AML-193 (cell line): ENCODE measurements at regions not wholly inside any gene's neighbourhood (a gene's known extent, or its start where the extent isn't known, plus 50 kb on each side); places are given as distances from the start of the nearest gene placed in this dataset.

Experiments used
- DNase-seq, 2 experiments: peaks; one replicate each; lab custom pipeline; 2025; lab: John Stamatoyannopoulos, UW

DNA sequence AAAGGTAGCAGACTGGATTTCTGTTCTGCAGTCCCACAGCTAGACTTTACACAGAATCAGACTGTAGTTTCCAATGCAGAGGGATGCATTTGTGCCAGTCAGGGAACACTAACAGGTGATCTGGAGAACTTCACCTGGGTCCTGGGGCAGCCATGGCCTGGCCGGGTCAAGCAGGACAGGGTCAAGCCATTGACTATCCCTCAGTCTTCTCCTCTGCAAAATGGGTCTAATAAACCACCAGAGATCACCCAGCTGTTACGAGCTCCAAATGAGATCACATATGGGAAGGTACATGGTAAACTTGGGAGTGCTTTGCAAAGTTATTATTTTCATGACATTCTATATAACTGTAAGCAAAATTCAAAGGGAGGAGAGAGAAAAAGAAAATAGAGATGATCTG is 294.1 kb downstream of the CDCA7 start:
- DNase-seq: no peak

DNA sequence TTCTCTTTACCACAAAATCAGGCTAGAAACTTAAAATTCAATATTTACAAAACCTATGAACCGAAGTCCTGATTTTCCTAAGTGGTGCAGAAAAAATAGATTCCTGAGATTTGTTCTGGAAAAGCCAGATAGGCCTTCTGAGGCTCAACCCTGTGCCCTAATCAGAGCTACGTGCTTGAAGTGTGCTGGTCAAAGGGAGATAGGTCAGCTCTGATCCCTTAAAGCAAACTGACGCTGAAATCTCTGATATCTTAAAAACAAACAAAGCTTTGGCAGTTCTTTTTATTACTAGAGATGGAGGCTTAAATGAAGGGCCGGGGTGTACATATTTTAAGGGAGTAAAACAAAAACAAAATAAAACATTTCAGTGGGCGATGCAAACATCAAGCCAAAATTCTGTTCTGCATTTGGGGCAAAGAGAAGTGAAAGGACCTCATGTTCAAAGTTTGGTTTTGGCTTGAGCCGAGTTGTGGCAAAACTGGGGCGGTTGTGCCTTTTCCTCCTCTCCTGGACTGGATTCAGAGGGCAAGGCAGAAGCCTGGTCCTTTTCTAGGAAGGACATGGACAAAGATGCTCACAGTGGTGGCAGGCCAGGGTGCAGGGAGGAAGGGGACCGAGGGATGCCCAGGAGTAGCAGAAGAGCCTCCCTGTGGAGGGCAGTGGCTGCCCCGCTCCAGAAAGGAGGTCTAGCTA is 295.0 kb downstream of the CDCA7 start:
- DNase-seq: no peak

DNA sequence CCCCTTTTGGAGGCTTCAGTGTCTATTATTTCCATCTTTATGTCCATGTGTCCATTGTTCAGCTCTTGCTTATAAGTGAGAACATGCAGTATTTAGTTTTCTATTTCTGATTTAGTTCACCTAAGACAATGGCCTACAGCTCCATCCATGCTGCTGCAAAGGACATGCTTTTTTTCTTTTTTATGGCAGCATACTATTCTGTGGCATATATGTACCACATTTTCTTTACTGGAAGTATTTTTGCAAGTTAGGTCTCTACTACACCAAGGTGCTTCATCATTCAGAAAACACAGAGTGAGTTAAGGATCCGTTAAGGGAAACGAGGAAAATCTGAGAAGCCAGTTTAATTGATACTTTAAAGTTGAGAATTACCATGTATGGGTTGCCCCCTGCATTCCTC is 297.2 kb downstream of the CDCA7 start:
- DNase-seq: no peak

DNA sequence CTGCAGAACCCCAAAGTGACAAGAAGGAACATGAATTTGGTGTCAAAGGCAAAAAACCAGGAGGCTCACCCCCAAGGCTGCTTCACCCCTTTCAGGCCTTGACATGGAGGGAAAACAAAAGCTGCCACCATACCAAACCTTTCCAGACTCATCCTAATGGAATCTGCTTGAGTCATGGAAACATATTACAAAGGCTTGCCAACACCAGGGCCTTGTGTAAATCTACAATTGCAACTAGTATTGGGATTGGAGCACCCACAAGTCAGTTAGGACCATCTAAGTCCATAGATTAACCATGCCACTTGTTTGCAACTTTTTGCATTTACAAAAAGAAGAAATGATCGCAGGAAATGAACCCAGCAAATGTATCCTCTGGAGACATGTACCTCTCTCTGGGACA is 297.6 kb downstream of the CDCA7 start:
- no peak for DNase-seq

DNA sequence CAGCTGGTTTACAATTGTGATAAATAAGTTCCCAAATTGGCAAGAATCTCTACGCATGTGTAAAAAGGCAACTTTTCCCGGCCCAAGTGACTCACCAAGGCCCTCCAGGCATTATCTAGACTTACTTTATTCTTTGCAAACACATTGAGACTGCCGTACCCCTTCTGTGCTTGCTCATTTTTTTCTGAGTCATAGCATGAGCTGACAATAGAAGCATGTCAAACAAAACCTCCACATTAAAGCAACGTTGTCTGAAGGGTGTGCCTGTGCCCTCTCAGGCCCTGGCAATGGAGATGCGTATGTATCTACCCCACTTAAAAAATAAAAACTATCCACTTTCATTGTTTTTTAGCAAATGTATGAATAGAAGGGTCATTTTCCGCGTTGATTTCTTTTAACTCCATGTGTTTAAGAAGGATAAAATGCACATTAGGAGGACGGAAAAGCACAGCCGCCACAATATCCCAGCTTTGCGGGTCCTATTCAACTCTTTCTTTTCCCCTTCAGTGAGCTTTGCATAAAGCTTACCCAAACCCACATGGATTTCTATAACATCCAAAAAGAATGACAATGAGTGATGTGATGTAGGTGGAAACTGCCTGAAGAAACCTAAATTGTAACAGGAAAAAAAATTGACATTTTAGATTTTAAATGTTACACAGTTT is 298.2 kb downstream of the CDCA7 start:
- no peak for DNase-seq

DNA sequence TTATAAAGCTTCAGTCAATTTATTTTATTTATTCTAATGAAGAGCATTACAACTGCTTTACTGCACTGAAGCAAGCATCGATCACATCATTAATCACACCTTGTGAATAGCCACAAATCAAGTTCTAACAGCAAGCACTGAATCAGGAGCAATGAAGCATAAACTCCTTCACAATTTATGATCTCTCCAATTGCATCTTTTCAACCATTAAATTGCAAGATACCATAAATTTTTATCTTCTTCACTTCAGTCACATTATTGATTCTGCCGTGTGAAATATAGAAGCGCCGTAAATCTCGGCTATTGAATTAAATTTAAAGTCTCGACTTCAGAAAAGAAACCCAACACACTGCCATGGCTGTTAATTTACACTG is 298.7 kb downstream of the CDCA7 start:
- DNase-seq: no peak

DNA sequence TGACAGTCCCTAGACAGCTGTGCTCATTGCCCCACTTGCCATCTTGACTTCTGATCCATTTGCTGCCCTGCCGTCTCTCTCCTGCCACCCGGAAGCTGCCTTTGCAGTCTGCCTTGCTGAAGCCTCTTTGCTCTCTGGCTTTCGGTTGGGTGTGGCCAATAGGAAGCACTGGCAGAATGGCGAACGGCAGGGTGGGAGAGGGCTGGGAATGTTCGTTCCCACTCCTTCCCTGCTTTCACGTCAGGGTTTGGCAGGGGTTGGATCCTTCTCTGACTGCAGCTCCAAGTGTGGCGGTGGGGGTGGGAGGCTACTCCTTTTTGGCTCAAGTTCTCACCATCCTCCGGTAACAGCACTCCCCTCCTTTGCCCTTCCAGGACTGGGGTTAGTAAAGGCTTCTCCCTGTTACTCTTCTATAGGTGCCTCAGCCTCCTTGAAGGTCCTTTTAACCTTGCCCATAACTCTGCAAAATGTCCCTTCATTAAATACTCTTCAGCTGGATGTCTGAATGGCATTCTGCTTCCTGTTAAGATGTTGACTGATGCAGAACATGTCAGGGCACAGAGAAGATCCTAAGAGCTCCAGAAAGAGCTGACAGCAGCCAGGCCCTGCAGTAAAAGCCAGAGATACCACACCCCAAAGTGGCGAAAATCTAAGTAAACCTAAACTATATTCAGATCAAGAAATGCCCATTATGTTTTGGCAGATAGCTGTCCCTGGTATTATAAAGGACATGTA is 299.7 kb downstream of the CDCA7 start:
- DNase-seq: no peak

DNA sequence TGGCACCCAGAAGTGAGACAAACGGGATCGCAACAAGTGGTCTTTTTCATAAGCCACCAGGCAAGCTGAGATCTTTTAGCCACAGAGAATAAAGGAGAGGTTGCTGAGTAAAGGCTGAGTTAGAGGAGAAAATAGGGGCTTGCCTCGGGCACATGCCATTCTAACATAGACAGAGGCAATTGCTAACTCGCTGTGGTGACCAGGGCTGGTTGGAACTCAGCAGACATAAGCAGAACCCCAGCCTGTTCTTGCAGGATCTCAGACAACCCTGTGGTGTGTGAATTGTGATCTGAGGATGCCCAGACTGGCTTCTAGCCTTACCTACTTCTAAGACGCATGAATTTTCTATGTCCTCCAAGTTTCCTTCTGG is 300.2 kb downstream of the CDCA7 start:
- no peak for DNase-seq

DNA sequence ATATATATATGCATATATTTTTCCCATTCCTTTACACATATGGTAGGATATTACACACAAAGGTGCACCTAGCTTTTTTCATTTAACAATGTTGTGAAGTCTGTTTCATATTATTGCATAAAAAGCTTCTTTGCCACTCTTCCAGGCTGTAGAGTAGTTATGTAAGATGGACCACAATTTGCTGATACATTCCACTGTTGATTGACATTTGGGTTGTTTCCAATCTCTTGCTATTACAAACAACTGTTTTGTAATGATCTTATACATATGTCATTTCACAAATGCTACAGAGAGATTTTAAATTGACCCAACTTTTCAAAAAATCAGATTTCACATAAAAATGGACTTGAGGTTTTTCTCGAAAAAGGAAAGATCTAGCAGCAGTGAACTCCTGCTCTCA is 301.4 kb downstream of the CDCA7 start:
- no peak for DNase-seq

DNA sequence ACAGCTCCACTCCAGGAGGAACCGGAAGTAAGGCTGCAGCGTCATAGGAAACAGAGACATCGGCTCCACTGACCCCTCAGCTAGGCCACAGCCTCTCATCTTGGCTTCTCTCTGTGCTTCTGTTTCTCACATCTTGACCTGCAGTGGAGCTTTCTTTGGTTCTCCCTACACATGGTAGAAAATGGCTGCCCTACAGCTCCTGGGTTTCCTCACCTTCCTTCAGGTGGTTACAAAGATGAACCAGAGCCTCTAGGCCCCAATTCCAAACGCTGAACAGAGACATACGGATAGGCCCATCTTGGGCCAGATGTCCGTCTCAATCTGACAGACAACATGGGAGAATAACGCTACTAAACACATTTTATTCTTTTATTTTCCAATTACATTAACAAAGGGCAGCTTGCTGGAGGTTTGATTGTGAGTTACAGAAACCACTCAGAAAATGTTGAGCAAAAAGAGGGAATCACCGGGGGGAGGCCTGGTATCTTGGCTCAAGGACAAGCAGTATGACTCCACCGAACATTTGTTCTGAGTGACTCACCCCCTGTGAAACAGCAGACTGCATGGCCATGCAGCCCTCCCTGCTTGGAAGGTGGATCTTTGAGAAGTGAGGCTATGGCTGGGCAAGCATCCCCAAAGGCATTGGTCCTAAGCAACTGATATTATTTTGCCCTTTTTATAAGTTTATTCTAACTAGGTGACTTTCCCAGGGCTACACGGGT is 303.5 kb downstream of the CDCA7 start:
- DNase-seq: no peak

DNA sequence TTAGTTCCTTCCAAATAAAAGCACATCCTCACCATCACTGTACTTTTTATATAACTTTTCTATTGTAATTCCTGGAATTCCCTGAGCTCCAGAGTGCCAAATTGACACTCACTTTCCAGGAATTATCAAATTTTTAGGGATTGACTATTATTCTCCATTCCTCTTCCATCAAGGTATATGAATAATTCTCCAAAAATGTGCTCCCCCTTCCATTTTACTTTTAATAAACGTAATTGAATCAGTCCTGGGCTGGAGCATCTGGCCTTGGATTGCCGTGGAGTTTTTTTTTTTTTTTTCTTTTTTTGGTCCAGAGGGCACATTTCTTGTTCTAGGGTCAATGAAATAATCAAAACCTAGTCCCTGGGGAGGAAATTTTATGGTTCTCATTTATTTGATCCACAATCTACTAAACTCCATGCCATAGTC is 304.3 kb downstream of the CDCA7 start:
- no peak for DNase-seq

DNA sequence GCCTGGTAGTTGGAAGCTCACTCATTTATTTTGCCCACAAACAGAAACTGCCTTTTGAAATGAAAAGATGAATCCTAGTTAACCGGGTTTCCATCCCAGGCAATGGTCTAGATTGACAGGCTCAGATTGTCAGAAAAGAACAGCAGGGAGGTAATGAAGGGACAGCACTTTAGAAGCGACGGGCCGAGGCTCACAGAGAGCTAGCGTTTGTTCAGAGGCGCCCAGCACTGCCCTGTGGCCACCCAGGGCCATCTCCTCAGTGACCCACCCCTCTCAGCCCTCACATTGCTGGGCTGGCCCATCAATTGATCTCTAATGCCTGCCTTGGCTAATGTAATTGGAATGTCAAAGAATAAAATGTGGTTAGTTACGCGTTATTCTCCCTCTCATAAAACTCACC is 304.8 kb downstream of the CDCA7 start:
- DNase-seq: no peak

DNA sequence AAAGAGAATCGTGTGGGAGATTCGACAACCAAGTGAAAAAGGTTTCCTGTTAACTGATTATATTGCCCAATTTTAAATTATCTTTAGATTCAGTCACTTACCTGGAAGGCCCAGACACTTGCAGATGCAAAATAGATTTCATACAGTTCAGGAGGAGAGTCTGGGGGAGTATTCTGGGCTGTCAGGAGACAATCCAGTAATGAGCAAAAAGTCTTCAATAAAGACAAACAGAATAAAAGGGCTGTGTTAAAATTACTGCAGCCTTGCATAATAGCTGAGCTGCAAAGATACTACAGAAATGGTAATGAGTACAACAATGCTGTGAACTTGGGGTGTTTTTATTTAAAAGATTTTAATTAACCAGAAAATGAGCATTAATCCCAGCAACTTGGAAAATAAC is 303.6 kb downstream of the SP3 start:
- DNase-seq: no peak

DNA sequence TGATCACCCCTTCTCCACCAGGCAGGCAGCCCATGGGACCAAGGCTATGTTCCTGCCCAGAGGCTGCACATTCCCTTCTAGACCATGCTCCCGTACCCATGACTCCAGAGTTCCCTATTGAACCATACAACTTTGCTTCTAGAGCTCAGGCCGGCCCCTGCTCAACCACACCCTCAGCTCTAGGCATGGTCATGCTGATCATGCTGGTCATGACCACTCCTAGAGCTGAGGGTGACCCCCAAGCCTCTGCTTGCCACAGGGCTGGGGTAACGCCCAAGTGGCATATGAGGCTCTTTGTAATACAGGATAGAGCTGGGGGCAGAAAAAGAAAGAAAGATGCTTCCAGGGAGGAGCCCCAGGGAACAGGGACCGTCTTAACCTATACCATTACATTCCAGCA is 301.8 kb downstream of the SP3 start:
- DNase-seq: no peak

DNA sequence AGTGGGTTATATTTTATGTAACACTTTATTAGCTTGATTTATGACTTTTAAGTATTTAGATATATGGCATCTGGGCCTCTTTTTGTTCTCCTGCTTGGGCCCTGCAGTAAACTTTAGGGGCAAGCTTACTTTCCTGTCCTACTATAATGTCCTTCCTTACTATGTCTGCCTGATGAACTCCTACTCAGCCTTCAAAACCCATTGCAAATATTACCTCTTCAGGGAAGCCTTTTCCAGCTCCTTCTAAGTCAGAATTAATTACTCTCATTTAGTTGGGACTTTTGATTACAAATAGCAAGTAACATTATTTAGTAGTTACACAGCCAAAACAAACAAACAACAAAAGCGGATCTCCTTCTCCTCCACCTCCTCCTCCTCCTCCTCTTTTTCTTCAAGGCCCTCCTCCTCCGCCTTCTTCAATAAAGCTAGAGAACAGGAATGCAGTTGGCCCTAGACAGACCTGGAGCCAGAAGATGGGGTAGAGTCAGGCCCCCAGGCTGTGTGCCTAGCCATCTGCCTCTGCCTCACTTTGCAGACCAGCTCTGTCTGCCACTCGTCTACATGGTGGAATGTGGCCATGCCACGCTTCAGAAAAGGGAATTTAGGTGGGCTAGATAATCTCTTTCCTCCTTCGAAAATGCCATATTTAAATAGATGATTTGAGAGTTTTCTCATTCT is 301.2 kb downstream of the SP3 start:
- DNase-seq: no peak

DNA sequence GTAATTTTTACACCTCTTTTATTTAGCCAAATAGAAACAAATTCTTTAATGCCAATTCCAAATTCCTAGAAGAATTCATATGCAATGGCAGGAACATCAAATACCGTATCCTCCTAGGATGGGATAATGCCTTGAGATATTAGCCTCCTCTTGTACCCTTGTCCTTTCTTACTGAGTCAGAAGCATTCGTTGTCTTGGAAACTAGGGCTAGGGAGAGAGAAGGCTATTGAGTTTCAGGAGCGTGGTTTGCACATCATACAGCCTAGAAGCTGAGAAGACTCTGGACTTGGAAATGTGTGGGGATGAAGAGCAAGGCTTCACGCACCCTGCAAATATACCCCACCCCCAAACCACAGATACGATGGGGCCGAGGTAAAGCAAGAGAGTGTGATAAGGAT is 300.7 kb downstream of the SP3 start:
- DNase-seq: no peak

DNA sequence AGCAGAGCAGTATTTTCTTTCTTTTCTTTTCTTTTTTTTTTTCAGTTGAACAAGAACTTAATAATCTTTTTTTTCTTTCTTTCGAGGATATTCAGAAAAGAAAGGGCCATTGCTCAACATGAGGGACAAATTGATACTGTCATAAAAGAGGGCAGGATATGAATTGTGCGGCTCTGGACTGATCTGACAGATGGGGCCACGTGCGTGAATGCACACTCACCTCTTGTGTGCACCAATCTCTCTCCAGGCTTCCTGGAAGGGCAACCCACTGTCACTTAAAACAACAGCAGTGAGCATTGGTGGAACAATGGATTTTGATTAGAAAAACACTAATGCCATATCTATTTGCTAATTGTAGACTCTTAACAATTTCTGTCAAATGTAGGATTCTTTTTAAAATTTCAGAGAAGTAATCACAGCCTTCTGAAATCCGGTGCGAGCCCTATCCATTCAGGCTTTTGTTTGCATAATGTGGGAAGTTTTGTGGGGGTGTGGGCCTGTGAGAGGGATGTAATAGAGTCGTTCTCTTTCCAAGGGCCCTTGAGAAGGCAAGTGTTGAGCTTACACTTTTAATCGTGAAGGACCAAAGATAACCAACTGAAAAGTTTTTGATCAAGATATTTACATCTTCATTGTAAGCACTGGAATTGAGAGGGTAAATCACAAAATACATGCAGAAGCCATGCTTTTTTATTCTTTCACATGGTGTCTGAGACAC is 298.8 kb downstream of the SP3 start:
- no peak for DNase-seq

DNA sequence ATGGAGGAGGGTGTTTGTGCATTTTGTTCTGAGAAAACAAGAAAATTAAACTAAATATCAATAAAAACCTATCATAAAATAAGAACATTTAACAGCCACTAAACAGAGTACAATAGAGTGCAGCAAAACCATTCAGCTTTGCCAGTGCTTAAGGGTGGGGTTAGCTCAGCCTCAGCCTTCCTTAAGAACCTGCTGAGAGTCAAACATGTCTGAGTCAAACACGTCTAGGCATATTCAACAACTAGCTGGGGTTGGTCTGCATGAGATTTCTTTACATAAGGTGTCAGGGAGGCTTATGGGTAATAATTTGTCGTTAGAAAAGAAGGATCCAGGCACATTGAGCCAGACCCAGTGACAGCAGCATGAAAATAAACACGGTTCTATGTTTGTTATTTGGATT is 298.2 kb downstream of the SP3 start:
- no peak for DNase-seq

DNA sequence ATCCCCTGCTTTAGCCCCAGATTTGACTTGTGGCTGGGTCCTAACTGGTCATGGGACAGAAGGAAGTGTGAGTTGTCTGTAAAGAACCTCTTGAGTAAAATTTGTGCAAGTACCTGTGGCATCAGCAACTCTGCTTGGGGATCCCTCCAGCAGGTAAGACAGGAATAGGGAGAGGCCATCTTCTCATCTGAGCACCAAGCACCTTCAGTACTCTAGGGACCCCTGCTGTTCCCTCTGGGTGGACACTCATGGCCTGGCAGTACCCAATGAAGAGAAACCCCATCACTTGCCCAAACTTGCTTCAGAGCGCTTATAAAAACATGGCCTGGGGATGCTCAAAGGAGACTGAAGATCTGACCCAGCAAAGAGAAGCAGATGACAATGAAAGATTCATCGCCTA is 297.8 kb downstream of the SP3 start:
- no peak for DNase-seq

DNA sequence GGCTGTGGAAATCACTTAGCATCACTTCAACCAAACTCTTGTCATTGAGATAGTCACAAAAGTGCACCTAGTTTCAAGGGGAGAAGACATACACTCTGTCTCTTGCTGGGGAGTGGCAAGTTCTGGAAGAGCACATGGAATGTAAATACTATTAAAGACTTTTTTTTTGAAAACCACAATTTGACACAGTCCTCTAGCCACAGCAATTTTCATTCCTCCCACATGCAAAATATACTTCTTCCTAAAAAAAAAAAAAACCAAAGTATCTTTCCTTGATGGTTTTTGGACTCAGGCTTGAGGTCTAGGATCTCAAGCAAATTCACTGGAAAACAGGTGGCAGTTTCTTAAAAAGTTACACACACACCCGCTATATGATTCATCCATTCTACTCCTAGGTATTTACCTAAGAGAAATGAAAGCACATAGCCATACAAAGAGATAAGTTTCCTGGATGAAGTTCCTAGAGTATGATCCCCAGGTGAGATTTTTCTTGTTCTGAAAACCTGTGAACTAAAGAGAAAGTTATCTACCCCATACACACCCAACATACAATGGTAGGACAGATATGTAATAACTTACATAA is 295.8 kb downstream of the SP3 start:
- DNase-seq: no peak

DNA sequence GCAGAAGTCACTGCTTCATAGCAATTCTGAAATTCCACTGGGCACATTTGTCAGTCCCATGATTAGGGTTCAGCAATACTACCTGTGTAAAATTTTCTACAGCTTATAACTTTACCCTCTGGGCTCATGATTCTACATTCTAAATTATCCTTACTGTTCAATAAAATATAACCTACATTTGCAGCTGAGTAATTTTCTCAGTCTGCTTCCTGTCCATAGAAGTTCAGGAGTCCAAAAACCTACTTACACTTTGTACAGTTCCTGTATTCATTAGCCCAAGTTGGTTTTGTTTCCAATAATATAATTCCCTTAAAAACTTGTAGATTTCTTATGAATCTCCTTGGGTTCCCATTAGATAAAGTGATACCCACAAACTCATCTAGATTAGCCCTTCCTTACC is 295.3 kb downstream of the SP3 start:
- no peak for DNase-seq
